ENCODE measurements at regions not wholly inside any gene's neighbourhood (a gene's known extent, or its start where the extent isn't known, plus 50 kb on each side); places are given as distances from the start of the nearest gene placed in this dataset.

DNA sequence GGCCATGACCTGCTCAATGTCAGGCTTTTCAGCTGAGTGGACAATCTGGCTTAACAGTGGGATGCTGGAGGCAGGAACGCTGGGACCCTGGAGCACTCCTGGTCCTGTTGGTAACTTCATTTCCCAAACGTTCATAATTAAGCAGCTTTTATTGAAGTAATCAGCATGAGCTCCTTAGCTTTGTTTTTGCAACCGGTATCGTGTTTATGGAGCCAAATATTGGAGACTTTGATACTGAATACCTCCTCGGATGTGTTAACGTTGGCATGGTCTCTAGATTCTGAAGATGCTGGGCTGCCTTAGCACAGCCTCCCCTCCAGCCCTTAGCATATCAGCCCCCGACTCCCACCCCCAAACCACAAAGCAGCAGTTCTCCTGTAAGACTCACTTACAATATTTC, 60.7 kb downstream of the OSR1 start:
- Histone ChIP-seq H3K27me3 (ENCODE audit: low read length) (no peaks in the 10 kb centered on the region), H3K36me3 (ENCODE audit: low read depth, low read length) (no peaks in the 10 kb centered on the region), H2AFZ (ENCODE audit: low read length) (no peak overlapping the region), H3K9me2 (replicated peaks; ENCODE audit: low read length) (no peaks in the 10 kb centered on the region), H3K4me3 (ENCODE audit: low read length) (no peak overlapping the region), H3K9me3 (ENCODE audit: low read length) (no peaks in the 10 kb centered on the region), H3K27ac (ENCODE audit: low read length) (no peak overlapping the region), H3K4me2 (ENCODE audit: low read length) (no peak overlapping the region), H3F3A (ENCODE audit: low read length, unreplicated experiment) (no peaks in the 10 kb centered on the region), H3K9ac (ENCODE audit: low read length) (no peak overlapping the region), H4K20me1 (ENCODE audit: low read length) (no peaks in the 10 kb centered on the region), H3K4me1 (ENCODE audit: insufficient read depth, low read length) (no peaks in the 10 kb centered on the region), H3K79me2 (ENCODE audit: low read length) (no peaks in the 10 kb centered on the region)
- TF ChIP-seq EZH2phosphoT487 (IDR thresholded peaks at IDR 0.05; ENCODE audit: borderline replicate concordance, low read length) (no peak), EZH2 (IDR thresholded peaks at IDR 0.05; ENCODE audit: low read length, unreplicated experiment) (no peak), CTCF (conservative IDR thresholded peaks at IDR 0.05; ENCODE audit: low read depth, low read length) (no peak)
- ATAC-seq, result no peak
- intact Hi-C loops (cut with micrococcal nuclease), result no loop called here
- no TSS peak for BruUV-seq (replicated peaks)
- DNase-seq, result no peak
- ChIA-PET CTCF (no interaction called here), POLR2A (ENCODE audit: unreplicated experiment) (no interaction called here)

- no peaks in the 10 kb centered on the region for H3F3A ChIP-seq (ENCODE audit: low read length, unreplicated experiment)
- ChIA-PET POLR2A (ENCODE audit: unreplicated experiment) (no interaction called here), CTCF (no interaction called here)
- intact Hi-C loops (cut with micrococcal nuclease), result no loop called here
- H3K27ac ChIP-seq (ENCODE audit: low read length), result no peak overlapping the region
- H3K27me3 ChIP-seq (ENCODE audit: low read length), result no peaks in the 10 kb centered on the region
- no peak for ATAC-seq
- BruUV-seq (replicated peaks), result no TSS peak
- DNase-seq, result no peak
- H3K36me3 ChIP-seq (ENCODE audit: low read depth, low read length), result no peaks in the 10 kb centered on the region
- no peak overlapping the region for H3K4me2 ChIP-seq (ENCODE audit: low read length)
- H3K4me1 ChIP-seq (ENCODE audit: insufficient read depth, low read length), result no peaks in the 10 kb centered on the region
- TF ChIP-seq EZH2 (IDR thresholded peaks at IDR 0.05; ENCODE audit: low read length, unreplicated experiment), result no peak
- TF ChIP-seq EZH2phosphoT487 (IDR thresholded peaks at IDR 0.05; ENCODE audit: borderline replicate concordance, low read length), result no peak
- no peak for TF ChIP-seq CTCF (conservative IDR thresholded peaks at IDR 0.05; ENCODE audit: low read depth, low read length)
- no peak overlapping the region for H2AFZ ChIP-seq (ENCODE audit: low read length)
- no peaks in the 10 kb centered on the region for H3K79me2 ChIP-seq (ENCODE audit: low read length)
- no peaks in the 10 kb centered on the region for H3K9me3 ChIP-seq (ENCODE audit: low read length)
- H4K20me1 ChIP-seq (ENCODE audit: low read length), result no peaks in the 10 kb centered on the region
- no peak overlapping the region for H3K9ac ChIP-seq (ENCODE audit: low read length)
- no peak overlapping the region for H3K4me3 ChIP-seq (ENCODE audit: low read length)
- no peaks in the 10 kb centered on the region for H3K9me2 ChIP-seq (replicated peaks; ENCODE audit: low read length)
Measured at GRCh38 chr2:19295998-19296502, 62.4 kb downstream of the OSR1 start.

DNA sequence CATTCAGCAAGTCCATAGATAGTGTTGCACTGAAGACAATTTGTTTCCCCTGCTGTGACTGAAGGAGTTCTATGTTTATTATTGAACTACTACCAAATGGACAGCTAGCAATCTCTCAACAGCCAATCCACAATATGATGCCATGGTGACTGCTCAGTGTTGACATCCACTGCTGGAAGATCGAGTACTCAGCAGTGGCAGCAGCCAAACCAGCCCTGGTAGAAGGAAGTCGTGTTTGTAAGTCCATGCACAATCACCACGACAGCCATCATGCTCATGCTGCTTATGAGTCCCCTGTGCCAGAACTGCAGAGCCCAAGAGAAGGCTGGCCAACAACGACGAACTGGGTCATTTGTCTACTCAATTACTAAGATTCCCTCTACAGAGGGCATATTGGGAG, 66.4 kb downstream of the OSR1 start:
- no peak overlapping the region for H3K27ac ChIP-seq (ENCODE audit: low read length)
- H3K9ac ChIP-seq (ENCODE audit: low read length), result no peak overlapping the region
- CTCF ChIA-PET, result no interaction called here
- H3K4me3 ChIP-seq (ENCODE audit: low read length), result no peak overlapping the region
- TF ChIP-seq EZH2phosphoT487 (IDR thresholded peaks at IDR 0.05; ENCODE audit: borderline replicate concordance, low read length) (no peak), CTCF (conservative IDR thresholded peaks at IDR 0.05; ENCODE audit: low read depth, low read length) (no peak), EZH2 (IDR thresholded peaks at IDR 0.05; ENCODE audit: low read length, unreplicated experiment) (no peak)
- ATAC-seq, result no peak
- H3K36me3 ChIP-seq (ENCODE audit: low read depth, low read length), result no peaks in the 10 kb centered on the region
- no peaks in the 10 kb centered on the region for H3K9me3 ChIP-seq (ENCODE audit: low read length)
- H3K27me3 ChIP-seq (ENCODE audit: low read length), result no peaks in the 10 kb centered on the region
- no peaks in the 10 kb centered on the region for H3K79me2 ChIP-seq (ENCODE audit: low read length)
- H2AFZ ChIP-seq (ENCODE audit: low read length), result no peak overlapping the region
- no peak overlapping the region for H3K4me2 ChIP-seq (ENCODE audit: low read length)
- no peaks in the 10 kb centered on the region for H3K9me2 ChIP-seq (replicated peaks; ENCODE audit: low read length)
- H3K4me1 ChIP-seq (ENCODE audit: insufficient read depth, low read length), result no peaks in the 10 kb centered on the region
- no peak for DNase-seq
- POLR2A ChIA-PET (ENCODE audit: unreplicated experiment), result no interaction called here
- intact Hi-C loops (cut with micrococcal nuclease), result no loop called here
- BruUV-seq (replicated peaks), result no TSS peak
- no peaks in the 10 kb centered on the region for H3F3A ChIP-seq (ENCODE audit: low read length, unreplicated experiment)
- H4K20me1 ChIP-seq (ENCODE audit: low read length), result no peaks in the 10 kb centered on the region
